HuH-7.5 (cell line): ENCODE measurements at regions not wholly inside any gene's neighbourhood (a gene's known extent, or its start where the extent isn't known, plus 50 kb on each side); places are given as distances from the start of the nearest gene placed in this dataset.

Experiments used
- DNase-seq: peaks from one replicate; pipeline ENCODE4 v3.0.0; 2011; ENCODE audit warnings: low spot score

DNA sequence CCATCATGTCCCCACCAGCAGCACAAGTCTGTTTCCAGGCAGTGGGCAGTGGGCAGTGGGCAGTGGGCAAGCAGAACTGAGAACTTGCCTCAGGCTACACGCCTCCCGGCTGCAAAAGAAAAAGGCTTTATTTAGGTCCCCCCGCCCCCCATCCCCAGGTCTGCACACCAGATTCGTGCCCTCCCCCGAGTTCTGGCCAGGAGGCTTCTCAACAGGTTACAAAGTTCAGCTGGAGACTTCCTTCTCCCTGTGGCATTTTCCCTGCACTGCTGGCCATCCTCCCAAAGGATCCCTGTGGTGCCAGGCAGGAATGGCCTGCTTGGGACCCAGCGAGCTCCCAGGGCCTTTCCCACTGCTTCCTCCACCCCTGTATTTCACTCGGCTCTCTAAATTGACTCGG, 97.0 kb upstream of the TRIM2 start:
- no peak for DNase-seq

DNA sequence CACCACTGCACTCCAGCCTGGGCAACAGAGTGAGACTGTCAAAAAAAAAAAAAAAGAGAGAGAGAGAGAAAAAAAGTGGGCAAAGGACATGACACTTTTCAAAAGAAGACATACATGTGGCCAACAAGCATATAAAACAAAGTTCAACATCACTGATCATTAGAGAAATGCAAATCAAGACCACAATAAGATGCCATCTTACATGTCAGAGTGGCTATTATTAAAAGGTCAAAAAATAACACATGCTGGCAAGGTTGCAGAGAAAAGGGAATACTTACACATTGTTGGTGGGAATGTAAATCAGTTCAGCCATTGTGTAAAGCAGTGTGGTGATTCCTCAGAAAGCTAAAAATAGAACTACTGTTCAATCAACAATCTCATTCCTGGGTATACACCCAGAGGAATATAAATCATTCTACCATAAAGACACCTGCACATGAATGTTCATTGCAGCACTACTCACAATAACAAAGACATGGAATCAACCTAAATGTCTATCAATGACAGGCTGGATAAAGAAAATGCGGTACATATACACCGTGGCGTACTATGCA, 94.9 kb upstream of the TRIM2 start:
- no peak for DNase-seq

DNA sequence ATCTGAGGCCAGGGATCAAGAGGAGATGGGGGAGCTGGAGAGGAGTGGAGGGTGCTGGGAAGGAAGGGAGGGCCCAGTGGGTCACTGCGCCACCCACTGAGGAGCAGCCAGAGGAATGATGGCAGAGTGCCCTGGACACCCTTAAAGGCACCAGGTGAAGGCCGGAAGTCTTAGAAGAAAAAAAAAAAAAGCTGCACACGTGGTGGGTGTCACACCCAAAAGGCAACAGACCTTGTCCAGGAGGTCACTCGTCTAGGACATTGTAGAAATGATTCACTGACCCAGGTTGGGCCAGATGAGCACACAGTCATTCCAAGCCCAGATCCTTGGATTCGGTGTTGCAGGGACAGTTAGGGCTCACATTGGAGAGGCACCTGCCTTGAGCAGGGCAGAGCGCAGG, 93.5 kb upstream of the TRIM2 start:
- DNase-seq, result no peak

DNA sequence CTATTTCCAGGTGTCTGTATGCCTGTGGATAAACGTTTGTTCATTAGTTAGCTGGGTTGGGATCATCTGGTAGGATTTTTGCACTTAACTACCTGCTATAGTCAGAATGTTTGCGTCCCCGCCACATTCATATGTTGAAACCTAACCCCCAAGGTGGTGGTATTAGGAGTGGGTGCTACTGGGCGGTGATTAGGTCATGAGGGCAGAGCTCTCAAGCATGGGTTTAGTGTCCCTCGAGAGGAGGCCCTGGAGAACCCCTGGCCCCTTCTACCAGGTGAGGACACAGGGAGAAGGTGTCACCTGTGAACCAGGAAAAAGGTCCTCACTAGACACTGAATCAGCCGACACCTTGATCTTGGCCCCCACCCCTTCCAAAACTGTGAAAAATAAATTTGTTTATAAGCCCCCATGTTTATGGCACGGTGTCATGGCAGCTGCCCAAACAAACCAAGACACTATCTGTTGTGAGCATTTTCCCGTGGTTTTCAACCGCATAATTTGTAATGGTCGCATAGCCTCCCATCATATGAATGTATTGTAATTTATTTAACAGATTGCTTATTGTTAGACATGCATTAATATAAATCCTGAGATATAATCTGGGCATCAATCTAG, 92.7 kb upstream of the TRIM2 start:
- no peak for DNase-seq

DNA sequence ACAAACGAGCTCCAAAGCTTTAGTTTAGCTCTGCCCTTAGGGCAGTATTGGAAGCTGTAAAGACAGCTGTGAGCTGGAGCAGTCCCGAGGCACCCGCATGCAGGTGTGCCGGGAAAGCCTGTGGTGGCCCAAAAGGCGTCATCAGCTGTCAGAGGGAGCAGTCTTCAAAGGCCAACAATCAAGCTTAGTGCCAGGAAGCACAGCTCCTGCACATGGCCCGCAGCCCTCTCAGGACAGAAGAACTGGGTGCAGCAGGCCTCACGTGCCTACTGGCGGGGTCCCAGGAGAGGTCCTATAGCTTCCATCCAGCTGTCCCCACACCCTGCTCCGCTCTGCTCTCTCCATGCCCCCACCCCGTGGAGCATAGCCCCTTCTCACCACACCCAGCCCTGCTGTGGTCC, 92.2 kb upstream of the TRIM2 start:
- no peak for DNase-seq

DNA sequence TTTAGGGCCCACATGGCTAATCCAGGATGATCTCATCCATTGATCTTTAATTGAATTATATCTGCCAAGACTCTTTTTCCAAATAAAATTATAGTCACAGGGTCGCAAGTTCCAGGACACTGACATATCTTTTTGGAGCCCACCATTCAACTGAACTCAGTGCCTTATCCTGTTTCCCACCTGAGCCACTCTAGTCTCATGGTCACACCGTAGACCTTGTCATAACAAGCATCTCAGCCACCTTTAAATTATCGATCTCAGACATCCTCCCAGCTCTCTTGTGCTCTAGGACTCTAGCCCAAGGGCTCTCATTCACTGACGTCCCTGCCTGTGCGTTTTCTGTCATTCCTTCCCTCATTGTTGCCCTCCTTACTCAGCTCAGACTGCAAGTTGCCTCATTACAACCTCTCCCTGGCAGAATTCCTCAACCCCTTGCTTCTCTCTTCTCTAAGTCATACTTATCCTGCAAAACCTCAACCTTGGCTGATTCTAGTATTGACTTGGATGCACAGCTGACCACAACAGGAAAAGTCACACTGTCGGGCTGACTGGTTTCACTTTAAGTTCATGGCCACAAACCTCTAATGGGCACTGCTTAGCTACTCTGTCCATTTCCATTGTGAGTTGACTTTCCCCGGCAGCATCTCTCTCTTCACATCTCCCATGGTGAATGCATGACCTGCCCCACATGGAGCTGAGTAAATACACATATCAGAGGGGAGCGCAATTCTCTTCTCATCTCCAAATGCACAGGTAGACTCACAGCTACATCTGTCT, 91.0 kb upstream of the TRIM2 start:
- no peak for DNase-seq

DNA sequence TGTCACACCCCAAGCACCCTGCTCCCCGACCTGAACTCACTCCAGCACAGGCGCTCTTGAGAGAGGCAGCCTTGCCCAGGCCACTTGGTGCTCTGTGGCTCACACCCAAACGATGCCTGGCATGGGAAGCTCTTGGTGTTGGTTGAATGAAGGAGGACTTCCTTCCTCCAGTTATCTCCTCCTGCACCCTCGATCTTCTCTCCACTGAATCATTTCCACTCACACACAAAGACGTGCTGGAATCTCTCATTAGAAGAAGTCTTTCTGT, 90.5 kb upstream of the TRIM2 start:
- no peak for DNase-seq

DNA sequence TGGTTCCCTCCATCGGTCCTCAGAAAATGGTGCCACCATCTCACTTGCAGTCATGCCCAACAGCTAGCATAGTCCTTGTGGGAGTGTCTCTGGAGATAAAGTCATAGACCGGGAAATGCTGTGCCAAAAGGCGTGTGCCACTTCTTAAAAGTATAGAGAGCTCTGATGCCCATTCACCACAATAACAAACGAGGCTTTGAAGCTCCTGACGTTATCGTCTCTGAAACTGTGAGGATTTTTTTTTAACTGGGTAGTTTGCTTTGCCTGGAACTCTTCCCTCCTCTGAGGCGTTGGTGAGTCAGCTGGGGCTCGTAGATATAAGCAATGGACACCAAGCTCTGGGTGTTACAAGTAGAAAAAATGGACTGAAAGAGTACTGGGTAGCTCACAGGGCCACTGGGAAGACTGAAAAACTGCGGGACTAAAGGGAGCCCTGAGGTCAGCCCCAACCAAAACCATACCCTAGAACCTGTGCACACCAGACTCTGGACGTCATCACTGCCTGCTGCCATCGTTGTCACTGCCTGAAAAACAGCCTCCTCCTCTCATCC, 89.4 kb upstream of the TRIM2 start:
- no peak for DNase-seq

DNA sequence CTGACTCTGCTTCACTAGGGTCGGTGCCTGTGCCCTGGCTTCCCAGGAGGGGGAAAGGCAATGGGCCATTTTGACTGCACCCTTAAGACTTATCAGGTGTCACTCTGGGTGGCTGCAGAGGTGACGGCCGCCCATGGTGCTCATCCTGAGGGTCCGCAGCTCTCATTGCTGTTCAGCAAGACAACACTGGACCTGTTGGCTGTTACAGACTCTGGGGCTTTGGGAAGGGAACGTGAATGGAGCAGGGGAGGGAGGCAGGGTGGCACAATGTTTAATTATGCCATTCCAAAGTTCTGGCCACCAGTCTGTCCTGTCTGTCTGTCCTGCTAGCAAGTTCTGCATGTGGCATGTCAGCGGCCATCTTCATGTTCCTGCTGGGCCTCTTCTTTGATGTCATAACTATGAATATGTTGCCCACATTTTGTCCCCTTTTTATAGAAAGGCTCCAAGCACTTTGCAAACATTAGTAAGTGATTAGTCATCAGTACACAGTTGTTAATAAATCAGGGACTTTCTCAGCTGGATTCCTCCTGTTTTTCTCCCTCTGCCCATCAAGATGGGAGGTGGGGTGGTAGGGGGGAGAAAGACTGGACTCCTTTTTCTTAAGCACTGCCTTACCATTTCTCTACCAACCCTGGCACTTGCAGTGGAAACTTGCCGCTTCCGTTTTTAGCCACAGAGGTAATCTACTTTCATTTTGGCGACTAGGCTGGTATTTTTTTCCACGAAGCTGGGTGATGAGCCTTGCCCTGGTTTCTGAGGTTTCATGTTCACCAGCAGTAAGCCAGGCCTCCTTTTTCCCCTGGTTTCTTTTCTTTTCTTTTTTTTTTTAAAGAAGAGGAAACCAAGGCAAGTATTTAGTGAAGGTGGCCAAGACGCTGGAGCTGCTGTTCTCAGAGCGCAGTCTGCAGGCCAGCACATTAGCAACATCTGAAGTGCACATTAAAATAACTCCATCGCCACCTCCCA, 88.6 kb upstream of the TRIM2 start:
- no peak for DNase-seq

DNA sequence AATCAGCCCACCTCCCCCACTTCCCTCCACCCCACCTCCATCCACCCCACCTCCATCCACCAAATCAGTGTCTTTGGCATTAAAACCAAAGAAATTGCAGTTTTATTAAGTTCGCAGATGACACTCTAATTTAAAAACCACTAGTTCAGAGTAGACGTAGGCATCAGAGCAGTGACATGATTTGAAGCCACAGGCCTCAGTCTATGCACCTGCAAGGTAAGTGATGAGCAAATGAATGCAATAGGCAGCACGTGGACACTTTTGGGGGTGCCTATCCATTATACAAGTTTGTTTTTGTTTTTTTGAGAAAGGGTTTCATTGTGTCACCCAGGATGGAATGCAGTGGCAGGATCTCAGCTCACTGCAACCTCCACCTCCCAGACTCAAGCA, 88.0 kb upstream of the TRIM2 start:
- no peak for DNase-seq

DNA sequence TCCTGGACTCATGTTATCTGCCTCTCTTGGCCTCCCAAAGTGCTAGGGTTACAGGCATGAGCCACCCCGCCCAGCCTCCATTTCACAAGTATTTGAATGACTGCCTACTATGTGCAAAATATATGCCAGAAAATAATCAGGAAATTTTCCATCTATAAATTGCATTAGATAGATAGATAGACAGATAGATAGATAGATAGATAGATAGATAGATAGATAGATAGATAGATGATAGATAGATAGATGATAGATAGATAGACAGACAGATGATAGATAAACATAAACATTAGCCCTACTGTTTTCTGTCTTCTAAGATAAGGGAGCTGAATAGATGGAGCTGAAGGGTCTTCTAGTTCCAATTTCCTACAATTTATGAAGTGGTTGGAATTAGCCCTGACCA, 87.4 kb upstream of the TRIM2 start:
- no peak for DNase-seq

DNA sequence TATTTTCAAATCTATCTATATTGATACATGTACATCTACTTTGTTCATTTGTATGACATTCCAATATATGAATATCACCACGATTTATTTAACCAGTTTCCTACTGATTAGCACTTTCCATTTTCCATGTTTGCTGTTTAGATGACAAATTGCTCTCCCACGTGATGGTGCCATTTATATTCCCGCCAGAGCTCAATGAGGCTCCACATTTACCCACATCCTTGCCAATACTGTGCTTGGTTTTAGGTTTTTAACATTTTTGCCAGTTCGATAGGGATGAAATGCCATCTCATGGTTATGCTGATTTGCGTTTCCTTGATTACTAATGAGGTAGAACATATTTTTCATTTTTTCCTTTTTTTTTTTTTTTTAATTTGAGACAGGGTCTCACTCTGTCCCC, 86.7 kb upstream of the TRIM2 start:
- DNase-seq, result no peak

DNA sequence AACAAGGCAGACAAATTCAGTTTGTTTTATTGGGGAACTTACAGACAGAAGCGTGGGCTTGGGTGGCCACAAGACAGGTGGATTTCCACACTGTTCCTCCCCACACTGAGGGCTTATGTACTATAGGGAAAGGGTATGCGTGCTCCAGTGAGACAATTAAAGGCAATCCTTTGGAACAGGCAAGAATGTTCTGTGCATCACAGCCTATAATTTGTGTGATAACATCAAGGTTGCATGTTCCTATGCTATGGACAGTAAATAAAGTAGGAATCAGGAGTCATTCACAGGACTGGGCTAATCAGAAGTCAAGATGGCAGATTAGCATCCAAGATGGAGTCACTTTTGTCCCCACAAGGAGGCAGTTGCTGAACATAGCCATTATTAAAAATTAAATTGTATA, 84.6 kb upstream of the TRIM2 start:
- no peak for DNase-seq

DNA sequence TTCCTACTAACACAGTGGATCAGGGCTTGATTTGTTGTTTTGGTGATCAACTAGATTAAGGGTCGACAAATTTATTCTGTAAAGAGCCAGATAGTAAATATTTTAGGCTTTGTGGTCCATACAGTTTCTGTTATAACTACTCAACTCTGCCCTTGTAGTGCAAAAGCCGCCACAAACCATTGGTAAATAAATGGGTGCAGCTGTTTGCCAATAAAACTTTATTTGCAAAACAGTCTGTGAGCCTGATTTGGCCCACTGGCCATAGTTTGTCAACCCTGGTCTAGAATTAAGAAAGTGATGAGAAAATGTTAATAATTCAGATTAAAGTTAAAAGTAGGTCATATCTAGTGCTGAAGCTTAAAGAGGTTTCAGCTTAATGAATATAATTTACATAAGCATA, 84.0 kb upstream of the TRIM2 start:
- no peak for DNase-seq

DNA sequence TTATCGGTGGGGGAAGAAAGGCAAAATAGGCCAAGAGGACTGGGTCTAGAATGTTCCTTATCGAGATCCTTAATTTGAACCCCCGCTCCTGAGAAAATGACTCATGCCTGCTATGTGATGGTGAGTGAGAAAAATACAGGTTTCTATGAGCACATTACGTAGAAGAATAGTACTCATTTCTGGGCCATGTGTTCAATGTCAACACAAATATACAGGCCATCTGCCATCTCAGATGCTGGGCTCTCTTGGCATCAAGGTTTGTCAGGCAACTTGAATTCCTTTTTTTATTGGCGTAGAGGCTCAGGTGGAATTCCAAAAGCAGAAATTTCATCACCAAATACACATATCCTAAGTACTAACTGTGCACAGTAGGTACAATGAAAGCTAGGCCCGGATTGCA, 81.4 kb upstream of the TRIM2 start:
- no peak for DNase-seq

DNA sequence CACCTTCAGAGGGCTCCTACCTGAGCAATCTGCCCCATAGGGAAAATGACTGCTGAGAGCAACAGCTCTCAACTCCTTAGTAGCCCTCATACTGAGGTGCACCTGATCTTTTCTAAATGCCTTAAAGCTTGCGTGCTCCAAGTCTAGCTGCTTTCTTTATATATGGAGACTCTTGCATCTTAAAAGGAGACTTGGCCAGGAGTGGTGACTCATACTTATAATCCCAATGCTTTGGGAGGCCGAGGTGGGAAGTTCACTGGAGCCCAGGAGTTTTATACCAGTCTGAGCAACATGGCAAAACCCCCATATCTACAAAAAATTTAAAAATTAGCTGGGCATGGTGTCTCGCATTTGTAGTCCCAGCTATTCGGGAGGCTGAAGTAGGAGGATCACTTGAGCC, 78.1 kb upstream of the TRIM2 start:
- no peak for DNase-seq

DNA sequence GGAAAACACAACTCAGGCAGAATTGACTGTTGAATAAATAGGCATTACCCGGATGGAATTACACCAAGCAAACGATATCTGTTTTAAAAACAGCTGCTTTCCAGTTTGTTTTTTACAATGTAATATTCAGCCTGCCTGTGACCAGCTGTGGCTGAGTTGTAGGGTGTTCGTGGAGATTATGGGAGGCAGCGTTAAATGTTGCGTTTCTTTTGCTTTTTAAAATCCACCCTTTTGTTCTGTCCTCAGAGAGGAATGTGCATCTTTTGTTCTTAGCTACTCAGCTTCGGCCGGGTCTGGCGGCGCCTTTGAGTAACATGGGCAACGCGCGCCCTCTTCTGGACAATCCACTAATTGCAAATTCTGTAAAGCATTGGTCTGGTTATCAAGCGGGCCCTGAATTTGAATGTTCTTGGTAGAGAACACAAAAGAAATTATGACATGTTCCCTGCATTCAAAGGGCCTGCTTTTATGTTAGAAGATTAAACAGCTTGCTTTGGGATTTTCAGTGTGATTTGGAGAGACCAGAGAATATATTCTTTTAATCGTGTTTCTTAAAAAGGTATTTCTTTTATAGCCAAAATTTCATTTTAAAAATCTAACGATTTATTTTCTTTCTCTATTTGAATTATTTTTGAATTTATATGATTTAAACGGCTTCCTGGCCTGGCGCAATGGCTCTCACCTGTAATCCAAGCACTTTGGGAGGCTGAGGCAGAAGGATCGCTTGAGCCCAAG, 76.3 kb upstream of the TRIM2 start:
- peak; percentile 32 for DNase-seq

DNA sequence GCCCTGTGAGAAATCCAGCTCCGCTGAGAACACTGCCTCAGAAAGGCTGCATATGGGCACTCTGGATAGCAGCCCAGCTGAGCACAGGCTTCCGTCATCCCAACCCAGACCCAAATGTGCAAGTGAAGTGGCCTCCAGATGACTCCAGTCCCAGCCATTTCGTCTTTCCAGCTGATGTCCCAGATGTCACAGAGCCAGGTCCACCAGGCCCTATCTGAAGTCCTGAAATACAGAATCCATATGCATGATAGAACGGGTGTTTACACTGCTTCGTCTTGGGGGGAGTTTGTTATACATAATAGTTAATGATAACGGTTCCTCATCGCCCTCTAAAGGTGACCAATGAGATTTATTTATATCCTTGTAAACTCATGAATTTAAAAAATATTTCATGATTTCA, 72.6 kb upstream of the TRIM2 start:
- no peak for DNase-seq

DNA sequence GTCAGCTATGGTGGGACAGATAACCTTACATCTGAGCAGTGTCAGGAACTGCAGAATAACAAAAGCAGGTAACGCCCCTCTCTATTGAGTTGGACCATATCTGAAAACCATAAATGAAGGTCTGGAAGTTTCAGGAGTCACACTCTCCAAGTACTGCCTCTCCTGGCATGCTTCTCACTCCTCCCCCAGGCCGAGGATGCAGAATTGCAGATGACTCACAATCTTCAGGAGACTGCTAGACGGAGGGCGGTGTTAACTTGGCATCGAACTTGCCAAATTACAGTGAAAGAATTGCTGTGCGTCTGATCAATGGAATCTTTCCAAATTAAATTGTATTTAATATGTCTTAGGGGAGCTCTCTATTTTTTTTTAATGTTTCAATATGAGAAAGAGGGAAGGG, 67.1 kb upstream of the TRIM2 start:
- DNase-seq, result no peak

DNA sequence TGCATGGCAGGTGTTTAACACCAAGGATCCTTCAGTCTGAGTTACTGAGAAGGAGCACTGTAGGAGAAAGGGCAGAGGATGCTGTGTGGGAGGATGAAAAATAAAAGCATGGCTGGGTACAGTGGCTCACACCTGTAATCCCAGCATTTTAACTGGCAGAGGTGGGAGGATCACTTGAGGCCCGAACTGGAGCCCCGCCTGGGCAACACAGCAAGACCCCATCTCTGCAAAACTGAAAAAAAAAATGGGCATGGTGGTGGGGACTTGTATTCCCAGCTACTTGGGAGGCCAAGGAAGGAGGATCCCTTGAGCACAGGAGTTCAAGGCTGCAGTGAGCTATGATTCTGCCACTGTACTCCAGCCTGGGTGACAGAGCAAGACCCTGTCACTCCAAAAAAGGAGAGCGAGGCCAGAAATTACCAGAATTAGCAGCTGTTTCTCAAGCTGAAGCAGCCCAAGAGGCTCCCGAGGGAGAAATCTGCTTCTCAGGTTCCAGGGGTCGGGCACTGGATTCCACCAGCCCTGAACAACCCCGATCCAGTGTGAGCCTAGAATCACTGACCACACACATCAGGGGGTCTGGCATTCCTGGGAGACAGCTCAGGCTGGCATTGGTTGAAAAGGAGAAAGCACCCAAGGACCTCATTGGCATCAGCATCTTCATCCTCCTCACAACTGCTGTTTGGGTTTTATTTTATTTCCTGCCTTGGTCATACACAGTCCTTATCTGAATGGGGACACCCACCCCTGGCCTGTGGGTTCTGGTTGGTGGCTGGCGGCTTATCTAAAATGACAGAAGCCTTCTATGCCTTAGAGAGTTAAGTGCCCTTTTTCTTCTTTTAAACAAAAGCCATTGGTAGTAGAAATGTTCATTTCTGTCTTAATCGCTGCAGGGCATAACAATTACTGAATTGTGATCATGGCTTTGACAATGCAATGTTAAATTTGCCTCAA, 66.3 kb upstream of the TRIM2 start:
- DNase-seq, result no peak

DNA sequence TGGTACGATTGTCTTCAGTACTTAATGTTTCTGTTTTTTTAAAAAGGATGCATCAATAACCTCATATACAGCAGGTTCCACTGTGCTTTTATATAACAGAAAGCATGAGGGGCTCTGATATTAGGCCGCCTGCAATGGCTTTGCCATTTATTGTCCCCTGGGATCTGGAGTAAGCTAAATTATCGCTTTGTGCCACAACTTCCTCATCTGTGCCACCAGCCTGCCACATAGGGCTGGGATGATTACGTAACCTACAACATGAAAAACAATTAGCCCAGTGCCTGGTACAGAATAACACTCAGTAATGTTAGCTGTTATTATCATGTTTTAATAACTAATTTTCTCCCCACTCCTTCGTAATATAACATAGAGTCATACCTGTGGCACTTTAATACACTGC, 65.5 kb upstream of the TRIM2 start:
- DNase-seq, result no peak
